H1 (cell line): ENCODE measurements at regions not wholly inside any gene's neighbourhood (a gene's known extent, or its start where the extent isn't known, plus 50 kb on each side); places are given as distances from the start of the nearest gene placed in this dataset.

Experiments
- ASH2L ChIP-seq: fragments of 200-600, 300-600 bp; sonication (generic); IDR thresholded peaks from one replicate; pipeline ENCODE4 v1.7.1; 2017; ENCODE audit warnings: low read length
- CBX5 ChIP-seq: fragments of 300-800, 300-1000 bp; sonication (generic); IDR thresholded peaks from 2 replicates; pipeline ENCODE4 v1.7.1; 2016; ENCODE audit warnings: antibody characterized with exemption, low read length, low read depth
- CEBPB ChIP-seq: IDR thresholded peaks from 2 replicates; pipeline ENCODE4 v1.6.1; 2012; ENCODE audit warnings: low read depth, low read length
- JUND ChIP-seq: IDR thresholded peaks from 2 replicates; pipeline ENCODE4 v1.6.1; 2011; ENCODE audit warnings: mild to moderate bottlenecking, improper control_type of control experiment, low read length
- MAX ChIP-seq: IDR thresholded peaks from 2 replicates; pipeline ENCODE4 v1.6.1; 2012; ENCODE audit warnings: inconsistent platforms
- POLR2A ChIP-seq, 2 experiments: IDR thresholded peaks; 1 replicate in 1 of 2; 2 replicates in 1 of 2; pipeline ENCODE4 v1.6.1; 2011; ENCODE audit warnings: low read depth in 2 of 2, low read length in 2 of 2, mild to moderate bottlenecking in 2 of 2; ENCODE audit errors: control extremely low read depth in 1 of 2
- RAD21 ChIP-seq, 2 experiments: IDR thresholded peaks in 1 of 2; conservative IDR thresholded peaks in 1 of 2; 2 replicates each; pipeline ENCODE4 v1.6.1; 2011; ENCODE audit warnings: low read depth in 2 of 2, low read length in 2 of 2, improper control_type of control experiment in 1 of 2, inconsistent platforms in 1 of 2, mild to moderate bottlenecking in 1 of 2, moderate library complexity in 1 of 2
- SUZ12 ChIP-seq: fragments of 200-600 bp; sonication (generic); IDR thresholded peaks from 2 replicates; pipeline ENCODE4 v1.6.1; 2012; ENCODE audit warnings: mild to moderate bottlenecking, inconsistent platforms, low read length, moderate library complexity, mixed read lengths
- TAF1 ChIP-seq: IDR thresholded peaks from 2 replicates; pipeline ENCODE4 v1.6.1; 2011; ENCODE audit warnings: mild to moderate bottlenecking, low read depth, low read length
- TEAD4 ChIP-seq: IDR thresholded peaks from 2 replicates; pipeline ENCODE4 v1.6.1; 2012; ENCODE audit warnings: low read depth, low read length, inconsistent platforms, mixed read lengths
- TF ChIP-seq, protein P1 (sequence below): IDR thresholded peaks from 2 replicates; pipeline ENCODE4 v1.6.1; 2012; ENCODE audit warnings: inconsistent platforms
- TF ChIP-seq, protein P2 (sequence below), 3 experiments: IDR thresholded peaks; 1 replicate in 2 of 3; 2 replicates in 1 of 3; pipeline versions ENCODE4 v1.5.1 to v1.6.1; 2011; ENCODE audit warnings: low read length in 3 of 3, mild to moderate bottlenecking in 3 of 3, inconsistent platforms in 2 of 3, low read depth in 1 of 3, moderate library complexity in 1 of 3; ENCODE audit not compliant: insufficient read depth in 1 of 3; ENCODE audit errors: control extremely low read depth in 1 of 3

GRCh38 chr21:35427320-35428000 is 378.4 kb upstream of the RUNX1 start:
- TF ChIP-seq, protein P1, sequence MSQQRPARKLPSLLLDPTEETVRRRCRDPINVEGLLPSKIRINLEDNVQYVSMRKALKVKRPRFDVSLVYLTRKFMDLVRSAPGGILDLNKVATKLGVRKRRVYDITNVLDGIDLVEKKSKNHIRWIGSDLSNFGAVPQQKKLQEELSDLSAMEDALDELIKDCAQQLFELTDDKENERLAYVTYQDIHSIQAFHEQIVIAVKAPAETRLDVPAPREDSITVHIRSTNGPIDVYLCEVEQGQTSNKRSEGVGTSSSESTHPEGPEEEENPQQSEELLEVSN = no peak
- TF ChIP-seq SUZ12 = no peak
- TF ChIP-seq, protein P2, sequence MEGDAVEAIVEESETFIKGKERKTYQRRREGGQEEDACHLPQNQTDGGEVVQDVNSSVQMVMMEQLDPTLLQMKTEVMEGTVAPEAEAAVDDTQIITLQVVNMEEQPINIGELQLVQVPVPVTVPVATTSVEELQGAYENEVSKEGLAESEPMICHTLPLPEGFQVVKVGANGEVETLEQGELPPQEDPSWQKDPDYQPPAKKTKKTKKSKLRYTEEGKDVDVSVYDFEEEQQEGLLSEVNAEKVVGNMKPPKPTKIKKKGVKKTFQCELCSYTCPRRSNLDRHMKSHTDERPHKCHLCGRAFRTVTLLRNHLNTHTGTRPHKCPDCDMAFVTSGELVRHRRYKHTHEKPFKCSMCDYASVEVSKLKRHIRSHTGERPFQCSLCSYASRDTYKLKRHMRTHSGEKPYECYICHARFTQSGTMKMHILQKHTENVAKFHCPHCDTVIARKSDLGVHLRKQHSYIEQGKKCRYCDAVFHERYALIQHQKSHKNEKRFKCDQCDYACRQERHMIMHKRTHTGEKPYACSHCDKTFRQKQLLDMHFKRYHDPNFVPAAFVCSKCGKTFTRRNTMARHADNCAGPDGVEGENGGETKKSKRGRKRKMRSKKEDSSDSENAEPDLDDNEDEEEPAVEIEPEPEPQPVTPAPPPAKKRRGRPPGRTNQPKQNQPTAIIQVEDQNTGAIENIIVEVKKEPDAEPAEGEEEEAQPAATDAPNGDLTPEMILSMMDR (IDR thresholded peaks at IDR 0.05; ENCODE audit: control extremely low read depth in 1 of 3, insufficient read depth in 1 of 3, low read depth in 1 of 3, low read length in 3 of 3) = no peak
- TF ChIP-seq POLR2A (IDR thresholded peaks at IDR 0.05; ENCODE audit: control extremely low read depth in 1 of 2, low read depth in 2 of 2, low read length in 2 of 2) = no peak
- no peak for TF ChIP-seq JUND
- TF ChIP-seq MAX = no peak
- no peak for TF ChIP-seq CEBPB
- TF ChIP-seq ASH2L = no peak
- no peak for TF ChIP-seq TEAD4
- no peak for TF ChIP-seq RAD21 (IDR thresholded peaks at IDR 0.05 in 1 of 2, conservative IDR thresholded peaks at IDR 0.05 in 1 of 2; ENCODE audit: low read depth in 2 of 2, low read length in 2 of 2)
- TF ChIP-seq CBX5 = no peak
- no peak for TF ChIP-seq TAF1
